ENCODE measurements at regions not wholly inside any gene's neighbourhood (a gene's known extent, or its start where the extent isn't known, plus 50 kb on each side); places are given as distances from the start of the nearest gene placed in this dataset.

GRCh38 chr13:89755729-89756492, 1591.6 kb upstream of the MIR17HG start:
- no peaks in the 10 kb centered on the region for H3K9me3 ChIP-seq
- H3K36me3 ChIP-seq: no peaks in the 10 kb centered on the region
- TF ChIP-seq CTCF (IDR thresholded peaks at IDR 0.05): no peak
- no peaks in the 10 kb centered on the region for H3K27me3 ChIP-seq
- H3K27ac ChIP-seq: no peak overlapping the region
- no peak overlapping the region for H3K4me3 ChIP-seq
- no peak for DNase-seq (ENCODE audit: low spot score in 2 of 2)
- intact Hi-C loops (cut with DNase I): no loop called here
- no peaks in the 10 kb centered on the region for H3K4me1 ChIP-seq

GRCh38 chr13:89763005-89763404, 1584.5 kb upstream of the MIR17HG start:
- H3K27ac ChIP-seq: no peak overlapping the region
- H3K4me1 ChIP-seq: no peaks in the 10 kb centered on the region
- no peaks in the 10 kb centered on the region for H3K27me3 ChIP-seq
- H3K9me3 ChIP-seq: no peaks in the 10 kb centered on the region
- TF ChIP-seq CTCF (IDR thresholded peaks at IDR 0.05): no peak
- no peaks in the 10 kb centered on the region for H3K36me3 ChIP-seq
- no peak overlapping the region for H3K4me3 ChIP-seq
- DNase-seq (ENCODE audit: low spot score in 2 of 2): no peak
- intact Hi-C loops (cut with DNase I): no loop called here

GRCh38 chr13:89783221-89783755, 1564.2 kb upstream of the MIR17HG start:
- intact Hi-C loops (cut with DNase I): no loop called here
- no peak for TF ChIP-seq CTCF (IDR thresholded peaks at IDR 0.05)
- Histone ChIP-seq H3K27ac (no peak overlapping the region), H3K9me3 (no peaks in the 10 kb centered on the region), H3K4me1 (no peaks in the 10 kb centered on the region), H3K36me3 (no peaks in the 10 kb centered on the region), H3K4me3 (no peak overlapping the region), H3K27me3 (no peaks in the 10 kb centered on the region)
- no peak for DNase-seq (ENCODE audit: low spot score in 2 of 2)

GRCh38 chr13:89784161-89784809, 1563.2 kb upstream of the MIR17HG start:
- Histone ChIP-seq H3K27ac (no peak overlapping the region), H3K36me3 (no peaks in the 10 kb centered on the region), H3K27me3 (no peaks in the 10 kb centered on the region), H3K4me1 (no peaks in the 10 kb centered on the region), H3K4me3 (no peak overlapping the region), H3K9me3 (no peaks in the 10 kb centered on the region)
- no peak for TF ChIP-seq CTCF (IDR thresholded peaks at IDR 0.05)
- intact Hi-C loops (cut with DNase I): no loop called here
- DNase-seq (ENCODE audit: low spot score in 2 of 2): no peak

- Histone ChIP-seq H3K36me3 (no peaks in the 10 kb centered on the region), H3K4me3 (no peak overlapping the region), H3K27me3 (no peaks in the 10 kb centered on the region), H3K9me3 (no peaks in the 10 kb centered on the region), H3K4me1 (no peaks in the 10 kb centered on the region), H3K27ac (no peak overlapping the region)
- no peak for TF ChIP-seq CTCF (IDR thresholded peaks at IDR 0.05)
- intact Hi-C loops (cut with DNase I): no loop called here
- no peak for DNase-seq (ENCODE audit: low spot score in 2 of 2)
Observed at GRCh38 chr13:89786531-89786930, 1561.0 kb upstream of the MIR17HG start.
